HG02852 (cell line): ENCODE measurements at regions not wholly inside any gene's neighbourhood (a gene's known extent, or its start where the extent isn't known, plus 50 kb on each side); places are given as distances from the start of the nearest gene placed in this dataset.
"Not testable (repeated sequence)": the region's sequence is repeated elsewhere in the genome, so short reads cannot be mapped to it uniquely, and the experiment has no call there.

Source experiments
- ATAC-seq: cut with Tn5 transposase; IDR thresholded peaks from one replicate; pipeline ENCODE4 v1.9.1; 2021; ENCODE audit warnings: mild to moderate bottlenecking, moderate library complexity; ENCODE audit not compliant: unreplicated experiment

- ATAC-seq = no peak
These were observed 192.3 kb upstream of the SSTR4 start for GRCh38 chr20:22842793-22843192.

- ATAC-seq = no peak
These were observed 190.2 kb upstream of the SSTR4 start for GRCh38 chr20:22844959-22845358.

- ATAC-seq = no peak
These were observed 188.2 kb upstream of the SSTR4 start for GRCh38 chr20:22846863-22847262.

- ATAC-seq = no peak
These were observed 186.7 kb upstream of the SSTR4 start for GRCh38 chr20:22848364-22848763.

- ATAC-seq = not testable (repeated sequence)
These were observed 183.3 kb upstream of the SSTR4 start for GRCh38 chr20:22851679-22852346.

- no peak for ATAC-seq
These were observed 173.7 kb upstream of the SSTR4 start for GRCh38 chr20:22861231-22861980.

- ATAC-seq = no peak
These were observed 173.1 kb upstream of the SSTR4 start for GRCh38 chr20:22861990-22862389.

- no peak for ATAC-seq
These were observed 172.4 kb upstream of the SSTR4 start for GRCh38 chr20:22862671-22863230.

- no peak for ATAC-seq
These were observed 171.3 kb upstream of the SSTR4 start for GRCh38 chr20:22863826-22864225.

- no peak for ATAC-seq
These were observed 168.2 kb upstream of the SSTR4 start for GRCh38 chr20:22866812-22867341.

- no peak for ATAC-seq
These were observed 156.9 kb upstream of the SSTR4 start for GRCh38 chr20:22878166-22878565.

- ATAC-seq = no peak
These were observed 154.8 kb upstream of the SSTR4 start for GRCh38 chr20:22880277-22880676.

- no peak for ATAC-seq
These were observed 147.3 kb upstream of the SSTR4 start for GRCh38 chr20:22887796-22888195.

- ATAC-seq = no peak
These were observed 144.4 kb upstream of the SSTR4 start for GRCh38 chr20:22890594-22891300.

- ATAC-seq = no peak
These were observed 133.9 kb upstream of the SSTR4 start for GRCh38 chr20:22901164-22901563.

GRCh38 chr20:22901921-22902320, 133.2 kb upstream of the SSTR4 start:
- ATAC-seq = no peak

GRCh38 chr20:22904386-22904785, 130.7 kb upstream of the SSTR4 start:
- ATAC-seq = no peak

- no peak for ATAC-seq
These were observed 130.2 kb upstream of the SSTR4 start for GRCh38 chr20:22904905-22905304.

- ATAC-seq = peak; percentile 82
These were observed 129.5 kb upstream of the SSTR4 start for GRCh38 chr20:22905658-22906057.

- no peak for ATAC-seq
These were observed 126.7 kb upstream of the SSTR4 start for GRCh38 chr20:22908437-22908836.

- no peak for ATAC-seq
These were observed 126.2 kb upstream of the SSTR4 start for GRCh38 chr20:22908944-22909343.
